HG03378 (cell line): ENCODE measurements at regions not wholly inside any gene's neighbourhood (a gene's known extent, or its start where the extent isn't known, plus 50 kb on each side); places are given as distances from the start of the nearest gene placed in this dataset.
"Not testable (repeated sequence)": the region's sequence is repeated elsewhere in the genome, so short reads cannot be mapped to it uniquely, and the experiment has no call there.

ENCODE experiments used
- ATAC-seq: cut with Tn5 transposase; IDR thresholded peaks from one replicate; pipeline ENCODE4 v1.9.1; 2021; ENCODE audit warnings: mild to moderate bottlenecking, moderate library complexity; ENCODE audit not compliant: unreplicated experiment

GRCh38 chr5:110284121-110284520 lies 442.4 kb downstream of the TMEM232 start:
- not testable (repeated sequence) for ATAC-seq

- no peak for ATAC-seq
Observed at GRCh38 chr5:110288766-110289511, 437.5 kb downstream of the TMEM232 start.

- no peak for ATAC-seq
Observed at GRCh38 chr5:110289512-110289810, 437.0 kb downstream of the TMEM232 start.

- ATAC-seq: no peak
Observed at GRCh38 chr5:110290542-110290941, 435.9 kb downstream of the TMEM232 start.

GRCh38 chr5:110294281-110294680 lies 432.2 kb downstream of the TMEM232 start:
- ATAC-seq: no peak

- ATAC-seq: no peak
Observed at GRCh38 chr5:110297152-110297670, 429.3 kb downstream of the TMEM232 start.

GRCh38 chr5:110304176-110304575 lies 422.3 kb downstream of the TMEM232 start:
- no peak for ATAC-seq

GRCh38 chr5:110306650-110307049 lies 419.8 kb downstream of the TMEM232 start:
- ATAC-seq: no peak

- ATAC-seq: no peak
Observed at GRCh38 chr5:110309222-110309621, 417.2 kb downstream of the TMEM232 start.

- not testable (repeated sequence) for ATAC-seq
Observed at GRCh38 chr5:110316566-110316965, 409.9 kb downstream of the TMEM232 start.

GRCh38 chr5:110321117-110321516 lies 405.4 kb downstream of the TMEM232 start:
- ATAC-seq: peak; percentile 54

GRCh38 chr5:110323357-110323756 lies 403.1 kb downstream of the TMEM232 start:
- no peak for ATAC-seq

- no peak for ATAC-seq
Observed at GRCh38 chr5:110323832-110324231, 402.6 kb downstream of the TMEM232 start.

- no peak for ATAC-seq
Observed at GRCh38 chr5:110324876-110325275, 401.6 kb downstream of the TMEM232 start.

- ATAC-seq: no peak
Observed at GRCh38 chr5:110329955-110330525, 396.4 kb downstream of the TMEM232 start.

- no peak for ATAC-seq
Observed at GRCh38 chr5:110333384-110333783, 393.1 kb downstream of the TMEM232 start.

GRCh38 chr5:110335361-110336066 lies 391.0 kb downstream of the TMEM232 start:
- no peak for ATAC-seq

GRCh38 chr5:110338341-110339083 lies 388.0 kb downstream of the TMEM232 start:
- ATAC-seq: no peak

GRCh38 chr5:110339399-110339798 lies 387.1 kb downstream of the TMEM232 start:
- no peak for ATAC-seq

- no peak for ATAC-seq
Observed at GRCh38 chr5:110341836-110342235, 384.6 kb downstream of the TMEM232 start.

- no peak for ATAC-seq
Observed at GRCh38 chr5:110342683-110343082, 383.8 kb downstream of the TMEM232 start.
